ENCODE measurements at regions not wholly inside any gene's neighbourhood (a gene's known extent, or its start where the extent isn't known, plus 50 kb on each side); places are given as distances from the start of the nearest gene placed in this dataset.

DNA sequence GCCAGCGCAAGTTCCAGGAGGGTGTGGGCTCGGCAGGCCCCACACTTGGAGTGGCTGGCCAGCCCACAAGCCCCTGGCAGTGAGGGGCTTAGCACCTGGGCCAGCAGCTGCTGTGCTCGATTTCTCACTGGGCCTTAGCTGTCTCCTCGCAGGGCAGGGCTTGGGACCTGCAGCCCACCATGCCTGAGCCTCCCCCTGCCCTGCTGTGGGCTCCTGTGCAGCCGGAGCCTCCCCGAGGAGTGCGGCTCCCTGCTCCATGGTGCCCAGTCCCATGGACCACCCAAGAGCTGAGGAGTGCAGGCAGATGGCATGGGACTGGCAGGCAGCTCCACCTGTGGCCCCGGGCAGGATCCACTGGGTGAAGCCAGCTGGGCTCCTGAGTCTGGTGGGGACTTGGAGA is 139.2 kb upstream of the CXCL13 start:
- TF ChIP-seq POLR2A (IDR thresholded peaks at IDR 0.05): no peak
- TF ChIP-seq, protein P1, sequence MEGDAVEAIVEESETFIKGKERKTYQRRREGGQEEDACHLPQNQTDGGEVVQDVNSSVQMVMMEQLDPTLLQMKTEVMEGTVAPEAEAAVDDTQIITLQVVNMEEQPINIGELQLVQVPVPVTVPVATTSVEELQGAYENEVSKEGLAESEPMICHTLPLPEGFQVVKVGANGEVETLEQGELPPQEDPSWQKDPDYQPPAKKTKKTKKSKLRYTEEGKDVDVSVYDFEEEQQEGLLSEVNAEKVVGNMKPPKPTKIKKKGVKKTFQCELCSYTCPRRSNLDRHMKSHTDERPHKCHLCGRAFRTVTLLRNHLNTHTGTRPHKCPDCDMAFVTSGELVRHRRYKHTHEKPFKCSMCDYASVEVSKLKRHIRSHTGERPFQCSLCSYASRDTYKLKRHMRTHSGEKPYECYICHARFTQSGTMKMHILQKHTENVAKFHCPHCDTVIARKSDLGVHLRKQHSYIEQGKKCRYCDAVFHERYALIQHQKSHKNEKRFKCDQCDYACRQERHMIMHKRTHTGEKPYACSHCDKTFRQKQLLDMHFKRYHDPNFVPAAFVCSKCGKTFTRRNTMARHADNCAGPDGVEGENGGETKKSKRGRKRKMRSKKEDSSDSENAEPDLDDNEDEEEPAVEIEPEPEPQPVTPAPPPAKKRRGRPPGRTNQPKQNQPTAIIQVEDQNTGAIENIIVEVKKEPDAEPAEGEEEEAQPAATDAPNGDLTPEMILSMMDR (IDR thresholded peaks at IDR 0.05): no peak
